HG03342 (cell line): ENCODE measurements at regions not wholly inside any gene's neighbourhood (a gene's known extent, or its start where the extent isn't known, plus 50 kb on each side); places are given as distances from the start of the nearest gene placed in this dataset.
"Not testable (repeated sequence)": the region's sequence is repeated elsewhere in the genome, so short reads cannot be mapped to it uniquely, and the experiment has no call there.

Source experiments
- ATAC-seq: cut with Tn5 transposase; IDR thresholded peaks from one replicate; pipeline ENCODE4 v1.9.1; 2021; ENCODE audit warnings: mild to moderate bottlenecking, moderate library complexity; ENCODE audit not compliant: unreplicated experiment

GRCh38 chr1:164361927-164362326, 197.1 kb upstream of the PBX1 start:
- ATAC-seq, result no peak

GRCh38 chr1:164363980-164364379, 195.0 kb upstream of the PBX1 start:
- ATAC-seq, result no peak

GRCh38 chr1:164366014-164366413, 193.0 kb upstream of the PBX1 start:
- ATAC-seq, result no peak

- no peak for ATAC-seq
Observed at GRCh38 chr1:164369698-164370365, 189.2 kb upstream of the PBX1 start.

GRCh38 chr1:164380893-164381292, 178.1 kb upstream of the PBX1 start:
- ATAC-seq, result no peak

GRCh38 chr1:164382384-164382783, 176.6 kb upstream of the PBX1 start:
- ATAC-seq, result no peak

DNA sequence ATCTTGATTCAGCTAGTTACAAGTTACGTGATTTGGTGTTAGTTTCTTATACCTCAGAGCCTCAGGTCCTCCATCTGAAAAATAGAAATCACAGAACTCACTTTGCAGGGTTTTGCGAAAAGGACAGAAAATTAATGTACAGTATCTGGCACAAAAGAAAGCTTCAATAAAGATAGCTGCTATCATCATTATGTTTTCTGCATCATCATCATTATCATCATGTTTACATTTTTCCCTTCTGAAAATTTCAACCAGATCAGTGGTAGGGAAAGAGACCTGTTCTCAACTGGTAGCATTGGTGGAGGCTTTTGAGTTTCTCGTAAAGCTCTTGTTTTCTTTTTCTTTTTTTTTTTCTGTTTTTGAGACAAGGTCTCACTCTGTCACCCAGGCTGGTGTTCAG, 174.7 kb upstream of the PBX1 start:
- ATAC-seq, result no peak

DNA sequence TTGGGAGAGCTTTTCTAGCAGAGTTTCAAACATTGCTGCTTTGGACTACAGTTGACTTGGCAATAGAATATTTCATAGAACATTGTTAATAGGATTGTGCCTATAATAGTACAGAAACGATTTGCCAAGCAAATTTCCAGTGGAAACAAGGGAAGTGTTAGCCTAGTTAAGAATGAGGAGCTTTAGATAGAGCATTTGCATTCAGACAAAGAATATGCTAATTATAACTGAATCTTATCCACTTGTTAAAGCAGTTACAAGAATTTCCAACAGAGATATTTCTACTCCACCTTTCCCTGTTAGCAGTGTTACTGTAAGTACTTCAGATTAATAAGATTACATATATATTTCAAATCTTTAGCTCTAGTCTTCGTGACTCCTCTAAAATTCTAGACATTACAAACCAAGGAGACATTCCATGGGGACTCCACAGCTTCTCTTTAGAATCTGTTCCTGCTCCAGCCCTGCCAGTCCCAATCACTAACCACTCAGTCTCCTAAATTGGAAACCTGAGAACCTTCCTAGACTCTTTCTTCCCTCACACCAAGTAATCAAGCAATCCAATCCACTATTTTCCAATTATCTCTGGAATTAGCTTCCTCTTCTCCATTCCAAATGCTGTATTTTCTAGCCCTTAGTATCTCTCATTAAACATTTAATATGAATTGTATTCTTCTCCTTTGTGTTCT, 141.8 kb upstream of the PBX1 start:
- ATAC-seq, result no peak

- no peak for ATAC-seq
Observed at GRCh38 chr1:164423136-164423535, 135.8 kb upstream of the PBX1 start.

GRCh38 chr1:164433141-164433817, 125.7 kb upstream of the PBX1 start:
- ATAC-seq, result no peak

DNA sequence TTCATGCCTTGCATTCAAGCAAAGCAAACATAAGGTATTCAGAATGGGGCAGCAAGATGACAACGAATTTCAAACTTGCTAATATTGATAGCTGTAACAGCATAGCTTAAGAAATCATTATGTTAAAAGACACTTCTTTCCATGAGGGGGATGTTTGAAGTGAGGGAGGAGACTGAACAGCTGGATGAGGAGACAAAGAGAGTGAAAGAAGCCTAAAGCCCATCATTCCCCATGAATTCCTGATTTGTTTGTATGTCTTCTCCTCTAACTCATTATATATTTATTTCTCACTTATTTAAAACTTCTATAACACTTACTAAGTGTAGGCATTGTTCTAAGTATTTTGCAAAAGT, 125.2 kb upstream of the PBX1 start:
- no peak for ATAC-seq

GRCh38 chr1:164440232-164440631, 118.8 kb upstream of the PBX1 start:
- ATAC-seq, result no peak

DNA sequence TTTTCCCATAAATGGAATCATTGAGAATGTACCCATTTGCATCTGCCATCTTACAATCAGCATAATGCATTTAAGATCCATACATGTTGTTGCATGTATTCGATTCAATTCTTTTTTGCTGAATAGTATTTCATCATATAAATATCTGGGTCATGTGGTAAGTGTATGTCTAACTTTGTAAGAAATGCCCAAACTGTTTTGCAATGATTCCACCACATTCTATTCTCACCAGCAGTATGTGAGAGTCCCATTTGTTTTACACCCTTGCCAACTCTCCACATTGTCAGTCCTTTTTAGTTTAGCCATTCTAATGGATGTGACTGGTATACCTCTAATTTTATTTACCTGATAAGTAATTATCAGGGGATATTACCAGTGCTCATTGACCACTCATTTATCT, 115.8 kb upstream of the PBX1 start:
- ATAC-seq, result no peak

- ATAC-seq, result no peak
Observed at GRCh38 chr1:164443836-164444235, 115.1 kb upstream of the PBX1 start.

DNA sequence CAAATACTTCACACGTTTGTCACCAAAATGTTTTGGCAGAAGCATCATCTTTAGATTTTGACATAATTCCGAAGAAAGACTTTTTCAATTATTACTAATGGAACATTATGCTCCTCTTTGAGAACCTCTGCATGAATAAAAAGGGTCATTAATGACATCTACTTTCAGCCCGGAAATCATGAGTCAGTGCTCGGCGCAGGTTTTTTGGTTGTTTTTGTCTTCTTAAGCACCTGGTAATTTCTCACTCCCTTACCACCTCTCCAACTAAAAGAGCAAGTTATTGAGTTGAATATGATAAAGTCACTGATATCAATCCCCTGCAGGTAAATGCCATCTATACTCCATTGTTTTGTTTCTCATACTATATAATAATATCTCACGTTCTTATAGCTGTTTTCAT, 113.0 kb upstream of the PBX1 start:
- ATAC-seq, result no peak

- no peak for ATAC-seq
Observed at GRCh38 chr1:164452549-164452948, 106.4 kb upstream of the PBX1 start.

- ATAC-seq, result no peak
Observed at GRCh38 chr1:164456272-164456671, 102.7 kb upstream of the PBX1 start.

GRCh38 chr1:164459176-164459575, 99.8 kb upstream of the PBX1 start:
- not testable (repeated sequence) for ATAC-seq

DNA sequence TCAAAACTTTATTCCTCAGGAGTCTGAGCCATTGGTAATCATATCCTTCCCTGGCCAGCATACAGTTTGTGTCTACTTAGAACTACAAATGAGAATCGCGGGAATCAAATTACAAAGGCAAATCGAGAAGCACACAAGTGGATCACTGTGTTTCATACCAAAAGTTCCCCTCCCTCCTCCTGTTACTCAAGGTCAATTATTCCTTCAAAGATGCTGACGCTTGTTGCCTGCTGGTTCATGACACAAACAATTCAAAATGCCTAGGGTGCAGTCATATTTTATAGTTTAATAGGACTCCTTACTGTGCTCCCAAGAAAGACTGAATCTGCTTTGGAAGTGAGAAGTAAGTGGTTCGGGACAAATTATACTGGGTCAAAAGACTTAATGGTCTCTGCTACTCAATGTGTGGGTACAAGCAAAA, 93.0 kb upstream of the PBX1 start:
- ATAC-seq, result no peak

- ATAC-seq, result no peak
Observed at GRCh38 chr1:164466429-164466828, 92.6 kb upstream of the PBX1 start.

DNA sequence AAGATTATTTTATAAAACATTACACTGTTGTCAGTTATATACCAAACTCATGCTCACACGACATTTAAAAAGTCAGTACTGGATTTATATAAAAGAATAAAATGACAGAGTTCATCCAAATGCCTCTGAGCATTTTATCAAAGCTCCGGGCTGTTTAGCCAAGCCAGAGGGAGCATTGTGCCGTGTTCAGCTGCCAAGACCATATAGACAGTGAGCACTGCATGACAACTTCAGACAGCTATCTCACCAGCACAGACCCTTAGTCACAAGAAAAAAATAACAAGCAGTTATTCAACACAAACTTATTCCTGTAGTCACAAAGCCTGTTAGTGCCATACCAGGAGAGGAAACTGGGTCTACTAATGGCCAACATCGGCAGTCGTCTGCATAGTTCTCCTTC, 88.0 kb upstream of the PBX1 start:
- no peak for ATAC-seq

DNA sequence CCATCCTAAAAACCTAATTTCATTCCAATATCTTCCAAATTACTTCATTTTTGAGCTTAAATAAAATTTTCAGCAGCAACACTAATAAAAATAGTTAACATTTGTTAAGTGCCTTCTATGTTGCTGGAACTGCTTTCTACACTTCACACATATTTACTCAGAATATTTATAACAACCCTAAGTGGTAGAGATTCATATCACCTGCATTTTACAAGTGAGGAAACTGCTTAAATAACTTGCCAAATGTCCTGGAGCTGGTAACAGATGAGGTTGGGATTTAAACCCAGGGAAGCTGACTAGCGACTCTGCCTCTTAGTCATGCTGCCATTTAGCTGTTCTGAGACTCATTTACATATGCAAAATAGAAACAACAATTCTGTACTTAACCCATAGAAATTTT, 86.1 kb upstream of the PBX1 start:
- no peak for ATAC-seq
